ENCODE measurements at regions not wholly inside any gene's neighbourhood (a gene's known extent, or its start where the extent isn't known, plus 50 kb on each side); places are given as distances from the start of the nearest gene placed in this dataset.

GRCh38 chr2:239778042-239778851, 246.9 kb downstream of the NDUFA10 start:
- TF ChIP-seq POLR2A (IDR thresholded peaks at IDR 0.05) (no peak), CTCF (IDR thresholded peaks at IDR 0.05) (no peak), EP300 (IDR thresholded peaks at IDR 0.05; ENCODE audit: low read depth) (no peak), POLR2AphosphoS5 (IDR thresholded peaks at IDR 0.05) (no peak)
